HG03378 (cell line): ENCODE measurements at regions not wholly inside any gene's neighbourhood (a gene's known extent, or its start where the extent isn't known, plus 50 kb on each side); places are given as distances from the start of the nearest gene placed in this dataset.
"Not testable (repeated sequence)": the region's sequence is repeated elsewhere in the genome, so short reads cannot be mapped to it uniquely, and the experiment has no call there.

ENCODE experiments used
- ATAC-seq: cut with Tn5 transposase; IDR thresholded peaks from one replicate; pipeline ENCODE4 v1.9.1; 2021; ENCODE audit warnings: mild to moderate bottlenecking, moderate library complexity; ENCODE audit not compliant: unreplicated experiment

DNA sequence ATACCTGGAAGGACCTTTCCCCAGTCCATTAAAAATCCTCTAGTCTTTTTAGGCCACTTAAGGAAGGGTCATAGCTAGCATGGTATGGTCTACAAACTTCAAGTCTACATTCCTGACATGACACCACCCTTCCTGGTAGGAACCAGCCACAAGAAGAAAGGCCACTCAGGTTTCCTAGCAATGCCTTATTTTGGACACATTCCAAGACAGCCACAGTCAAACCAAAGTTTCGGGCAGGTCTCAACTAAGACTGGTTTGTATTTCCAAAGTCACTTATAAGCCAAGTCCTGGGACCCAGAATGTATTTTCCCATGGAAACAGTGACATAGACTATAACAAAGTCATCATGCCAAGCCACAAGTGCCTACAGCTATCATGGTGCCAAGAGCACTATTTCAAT lies 50.6 kb upstream of the SLC44A3 start:
- ATAC-seq: no peak

DNA sequence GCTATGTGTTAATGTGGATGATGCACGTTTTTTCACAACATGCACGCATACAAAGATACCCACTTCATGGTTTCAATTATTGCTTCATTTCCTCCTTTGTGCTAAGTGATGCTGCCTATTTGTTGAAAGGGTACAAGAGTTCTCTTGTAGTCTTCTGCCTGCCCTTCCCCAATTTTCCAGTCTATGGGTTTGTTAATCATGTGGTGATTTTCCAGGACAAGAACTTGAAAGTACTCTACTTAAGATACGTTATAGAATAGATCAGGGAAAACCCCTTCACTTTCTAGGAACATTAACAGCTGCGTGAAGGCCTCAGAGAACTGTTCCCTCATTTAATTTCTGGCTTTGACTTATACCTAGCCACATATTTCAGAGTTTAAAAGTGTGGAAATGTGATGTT lies 52.1 kb upstream of the SLC44A3 start:
- no peak for ATAC-seq

DNA sequence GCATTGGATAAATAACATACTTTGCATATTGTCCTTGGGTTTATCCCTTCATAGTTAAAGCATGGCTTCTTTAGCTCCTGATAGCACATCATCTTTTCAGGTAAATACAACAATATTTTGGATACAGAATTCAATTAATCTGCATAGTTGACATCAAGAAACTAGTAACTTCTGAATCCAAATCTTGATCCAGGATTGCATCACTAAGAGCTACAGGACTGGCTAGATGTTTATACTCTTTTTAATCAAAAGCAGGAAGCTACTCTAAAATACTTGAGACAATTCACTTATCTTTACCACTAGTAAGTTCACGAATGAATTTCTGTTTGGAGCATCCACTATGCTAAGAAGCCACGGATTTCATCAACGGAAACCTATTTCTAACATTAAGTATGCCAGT lies 54.2 kb upstream of the SLC44A3 start:
- ATAC-seq: no peak

DNA sequence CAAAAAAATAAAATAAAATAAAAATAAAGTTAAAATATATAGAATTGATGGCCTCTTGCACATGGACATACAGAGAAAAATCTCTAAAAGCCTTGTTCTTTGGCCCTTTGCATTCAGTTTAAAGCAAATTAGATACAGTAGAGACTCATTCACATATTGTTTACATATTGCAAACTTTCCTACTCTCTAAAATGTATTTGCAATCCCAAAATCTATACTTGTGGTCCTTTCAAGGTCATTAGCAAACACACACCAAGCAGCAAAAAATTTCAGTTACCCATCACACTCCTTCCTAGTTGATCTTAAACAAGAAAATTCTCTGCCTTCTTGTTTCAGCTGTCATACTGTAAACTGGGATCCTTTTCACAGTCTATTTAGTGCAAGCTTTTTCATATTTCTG lies 61.0 kb upstream of the SLC44A3 start:
- no peak for ATAC-seq

- no peak for ATAC-seq
Observed at GRCh38 chr1:94757931-94758330, 62.2 kb upstream of the SLC44A3 start.

DNA sequence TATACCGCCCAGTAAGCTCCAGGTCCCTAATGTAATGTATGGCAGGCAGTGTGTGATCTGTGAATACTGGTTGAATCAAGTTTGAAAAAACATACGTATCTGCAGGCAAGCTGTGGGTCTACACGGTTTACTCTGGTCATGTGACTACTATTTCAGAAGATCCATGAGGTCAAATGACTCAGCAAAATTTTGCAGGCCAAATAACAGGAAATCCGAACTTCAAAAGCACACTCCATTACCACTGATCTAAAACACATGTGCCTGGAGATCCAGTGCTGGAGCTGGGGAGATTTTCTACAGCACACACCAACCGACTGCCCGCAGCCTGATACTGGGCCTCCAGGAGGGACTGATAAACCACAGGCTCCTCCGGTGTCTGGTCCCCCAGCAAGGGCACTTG lies 64.5 kb upstream of the SLC44A3 start:
- ATAC-seq: no peak

DNA sequence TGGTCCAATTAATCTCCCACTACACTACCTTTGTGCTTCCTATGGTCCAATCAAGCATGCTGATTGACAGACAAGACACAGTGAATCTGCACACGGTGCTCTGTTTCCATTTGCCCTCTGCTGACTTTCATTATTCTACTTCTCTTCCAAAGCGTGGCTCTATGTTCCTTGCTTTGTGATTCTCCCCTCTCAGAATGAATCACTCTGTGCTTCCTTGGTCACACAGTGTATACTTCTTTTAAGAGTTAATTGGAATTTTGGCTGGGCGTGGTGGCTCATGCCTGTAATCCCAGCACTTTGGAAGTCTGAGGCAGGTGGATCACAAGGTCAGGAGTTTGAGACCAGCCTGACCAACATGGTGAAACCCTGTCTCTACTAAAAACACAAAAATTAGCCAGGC lies 65.1 kb upstream of the SLC44A3 start:
- not testable (repeated sequence) for ATAC-seq

GRCh38 chr1:94754570-94754969 lies 65.6 kb upstream of the SLC44A3 start:
- ATAC-seq: no peak

DNA sequence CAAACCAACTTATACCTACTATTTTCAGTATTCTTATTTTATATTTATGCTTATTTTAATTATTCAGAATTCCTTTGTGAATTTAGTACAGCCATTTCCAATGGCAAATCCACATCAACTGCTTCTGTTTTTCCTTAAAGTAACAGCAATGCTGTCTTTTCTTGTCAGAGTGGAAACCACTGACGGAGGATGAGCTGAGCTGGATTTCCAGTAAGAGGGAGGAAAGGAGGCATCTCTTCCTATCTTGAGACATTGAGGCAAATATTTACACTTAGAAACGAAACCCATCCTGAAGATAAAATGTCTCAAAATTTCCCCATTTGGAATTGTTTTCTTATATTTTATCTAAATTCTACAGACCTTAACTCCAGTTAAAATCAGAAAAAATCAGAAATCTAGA lies 66.1 kb upstream of the SLC44A3 start:
- no peak for ATAC-seq

DNA sequence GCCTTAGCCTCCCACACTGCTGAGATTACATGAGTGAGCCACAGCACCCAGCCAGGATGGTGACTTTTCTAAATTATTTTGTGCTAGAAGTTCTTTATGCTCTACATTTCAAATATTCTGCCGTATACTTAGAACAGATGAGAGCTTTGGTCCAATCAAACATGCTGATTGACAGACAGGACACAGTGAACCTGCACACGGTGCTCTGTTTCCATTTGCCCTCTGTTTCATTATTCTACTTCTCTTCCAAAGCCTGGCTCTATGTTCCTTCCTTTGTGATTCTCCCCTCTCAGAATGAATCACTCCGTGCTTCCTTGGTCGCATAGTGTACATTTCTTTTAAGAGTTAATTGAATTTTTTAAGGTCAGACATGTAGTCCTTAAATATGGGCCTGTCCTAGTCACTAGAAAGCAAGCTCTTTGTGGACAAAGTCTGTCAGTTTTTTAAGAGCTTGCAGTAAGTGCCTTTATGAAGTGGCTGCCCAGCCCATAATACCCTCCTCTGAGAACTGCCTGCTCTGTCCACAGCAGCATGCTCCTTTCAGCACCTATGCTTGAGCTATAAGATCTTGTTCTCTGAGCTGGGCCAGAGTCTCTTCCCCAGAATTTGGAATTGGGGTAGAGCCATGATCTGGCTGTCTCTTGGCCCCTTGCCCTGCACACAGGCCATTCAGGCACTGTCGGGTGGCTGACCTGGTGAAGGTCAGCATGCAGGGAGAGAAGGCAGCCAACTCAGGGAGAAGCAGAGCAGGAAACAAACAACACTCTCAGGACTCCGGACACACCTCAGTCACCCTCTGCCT lies 66.8 kb upstream of the SLC44A3 start:
- ATAC-seq: no peak

- ATAC-seq: not testable (repeated sequence)
Observed at GRCh38 chr1:94751483-94751882, 68.7 kb upstream of the SLC44A3 start.

DNA sequence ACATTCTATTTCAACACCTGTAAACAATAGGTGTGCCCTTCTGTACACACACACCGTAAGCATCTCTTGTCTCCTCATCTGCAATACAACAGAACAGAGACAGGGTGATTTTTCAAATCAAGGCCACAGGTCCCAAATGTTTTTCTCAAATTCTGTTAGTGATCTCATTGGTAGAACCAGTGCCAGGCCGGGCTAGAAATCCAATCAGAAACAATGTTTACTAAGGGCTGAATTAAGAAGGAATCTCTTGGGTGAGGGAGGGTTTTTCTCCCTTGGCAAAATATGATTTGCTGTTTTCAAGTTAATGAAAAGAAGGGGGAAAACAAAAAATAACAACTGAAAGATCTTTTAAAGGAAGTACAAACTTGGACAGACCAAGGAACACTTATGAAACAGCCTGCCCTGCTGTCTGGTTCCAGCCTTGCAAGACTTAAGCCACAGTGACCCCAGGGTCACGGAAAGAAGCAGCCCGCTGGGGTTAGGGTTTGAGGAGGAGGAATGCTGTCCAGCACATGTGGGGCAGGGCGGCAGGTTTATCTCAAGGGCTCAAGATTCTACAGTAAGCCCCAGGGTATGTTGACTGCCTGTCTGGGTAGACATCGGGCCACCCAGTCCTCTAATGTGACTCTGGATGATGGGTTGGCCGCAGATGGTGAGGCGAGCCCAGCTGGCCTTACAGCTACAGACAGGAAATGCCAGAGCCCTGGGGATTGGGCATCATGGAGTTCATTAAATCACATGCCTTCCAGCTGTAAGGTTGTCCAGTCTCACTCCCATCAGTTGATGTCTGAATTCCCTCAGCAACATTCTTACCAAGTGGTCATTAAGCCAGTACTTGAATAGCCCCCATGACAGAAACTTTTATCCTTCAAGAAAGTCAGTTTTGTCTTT lies 73.3 kb upstream of the SLC44A3 start:
- no peak for ATAC-seq

- ATAC-seq: no peak
Observed at GRCh38 chr1:94745742-94746141, 74.4 kb upstream of the SLC44A3 start.

GRCh38 chr1:94743862-94744261 lies 76.3 kb upstream of the SLC44A3 start:
- no peak for ATAC-seq

- ATAC-seq: no peak
Observed at GRCh38 chr1:94741996-94742395, 78.2 kb upstream of the SLC44A3 start.

GRCh38 chr1:94741510-94741909 lies 78.6 kb upstream of the SLC44A3 start:
- ATAC-seq: no peak

- no peak for ATAC-seq
Observed at GRCh38 chr1:94739521-94740061, 80.6 kb upstream of the SLC44A3 start.

- no peak for ATAC-seq
Observed at GRCh38 chr1:94738371-94738770, 81.8 kb upstream of the SLC44A3 start.

DNA sequence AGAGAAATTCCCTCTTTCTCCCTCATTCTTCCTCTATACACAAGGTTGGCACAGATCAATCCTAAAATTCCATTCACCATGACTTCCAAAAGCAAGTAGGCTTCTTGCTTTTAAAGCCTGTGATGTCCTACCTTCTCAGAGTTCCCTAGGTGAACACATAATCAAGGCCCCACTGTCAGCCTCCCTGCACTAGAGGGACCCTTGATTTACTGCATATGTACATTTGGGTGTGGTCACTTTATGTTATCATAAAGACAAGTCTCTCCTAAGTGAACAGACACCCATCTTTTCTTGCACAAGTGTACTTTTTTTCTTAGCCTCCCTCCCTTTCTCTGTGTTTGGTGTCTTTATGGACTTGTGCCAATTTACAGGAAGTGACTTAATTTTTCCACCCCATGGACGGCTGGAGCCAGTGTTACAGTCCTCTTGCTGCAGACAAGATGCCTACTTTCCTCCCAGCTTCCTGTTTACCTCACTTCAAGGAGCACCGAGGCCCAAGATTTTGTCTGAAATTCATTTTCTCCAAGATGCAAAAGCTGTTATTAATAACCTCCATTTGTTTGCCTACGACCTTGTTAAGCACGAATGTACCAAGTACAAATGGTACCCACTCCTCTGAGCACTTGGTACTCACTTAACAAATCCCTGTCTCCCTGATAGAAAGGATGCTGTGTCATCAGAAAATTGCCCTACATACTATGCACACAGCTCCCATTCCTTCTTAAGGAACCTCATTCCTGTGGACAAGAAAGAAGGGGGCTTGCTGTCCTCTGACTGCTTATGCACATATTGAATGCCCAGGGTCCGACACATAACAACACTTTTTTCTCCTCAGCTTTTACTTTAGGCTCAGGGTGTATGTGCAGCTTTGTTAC lies 82.8 kb upstream of the SLC44A3 start:
- ATAC-seq: no peak

DNA sequence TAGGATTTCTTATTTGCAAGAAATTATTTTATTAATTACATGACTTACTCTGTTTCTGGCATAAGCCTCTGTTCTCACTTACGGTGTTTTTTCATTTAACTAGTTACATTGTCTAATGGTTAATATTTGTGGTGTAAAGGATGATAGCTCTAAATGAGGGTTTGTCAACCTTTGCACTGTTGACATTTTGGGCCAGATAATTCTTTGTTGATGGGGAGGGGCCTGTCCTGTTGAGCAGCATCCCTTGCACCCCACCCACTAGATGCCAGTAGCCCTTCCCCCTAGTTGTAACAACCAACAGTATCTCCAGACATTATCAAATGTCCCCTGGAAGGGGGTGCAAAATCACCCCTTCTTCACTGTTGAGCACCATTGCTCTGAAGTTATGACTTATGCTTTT lies 83.6 kb upstream of the SLC44A3 start:
- no peak for ATAC-seq

GRCh38 chr1:94736073-94736472 lies 84.1 kb upstream of the SLC44A3 start:
- no peak for ATAC-seq
